ENCODE measurements at regions not wholly inside any gene's neighbourhood (a gene's known extent, or its start where the extent isn't known, plus 50 kb on each side); places are given as distances from the start of the nearest gene placed in this dataset.
"Not testable (repeated sequence)": the region's sequence is repeated elsewhere in the genome, so short reads cannot be mapped to it uniquely, and the experiment has no call there.

GRCh38 chr7:155397758-155398714, 59.9 kb upstream of the EN2 start:
- not testable (repeated sequence) for DNase-seq (ENCODE audit: low read depth)

GRCh38 chr7:155398944-155399343, 59.0 kb upstream of the EN2 start:
- no peak for DNase-seq (ENCODE audit: low read depth)

GRCh38 chr7:155399577-155399976, 58.4 kb upstream of the EN2 start:
- no peak for DNase-seq (ENCODE audit: low read depth)

GRCh38 chr7:155401231-155401630, 56.7 kb upstream of the EN2 start:
- DNase-seq (ENCODE audit: low read depth): no peak

- no peak for DNase-seq (ENCODE audit: low read depth)
Measured at GRCh38 chr7:155401884-155402283, 56.0 kb upstream of the EN2 start.

- DNase-seq (ENCODE audit: low read depth): no peak
Measured at GRCh38 chr7:155402941-155403340, 55.0 kb upstream of the EN2 start.

- no peak for DNase-seq (ENCODE audit: low read depth)
Measured at GRCh38 chr7:155404976-155405375, 53.0 kb upstream of the EN2 start.

GRCh38 chr7:155405399-155406318, 52.3 kb upstream of the EN2 start:
- no peak for DNase-seq (ENCODE audit: low read depth)

- DNase-seq (ENCODE audit: low read depth): no peak
Measured at GRCh38 chr7:155407799-155408198, 50.1 kb upstream of the EN2 start.

Measured in activated T-helper 1 cell treated with Interleukin-2 at 50 U/mL for 16 hours (primary cell).